DOHH2 (cell line): ENCODE measurements at regions not wholly inside any gene's neighbourhood (a gene's known extent, or its start where the extent isn't known, plus 50 kb on each side); places are given as distances from the start of the nearest gene placed in this dataset.

Source experiments
- CTCF ChIP-seq: fragments of 200-600 bp; sonication (generic); IDR thresholded peaks from one replicate; pipeline ENCODE4 v1.5.1; 2014; ENCODE audit warnings: antibody characterized with exemption, mild to moderate bottlenecking, low read depth, low read length; ENCODE audit not compliant: poor library complexity, severe bottlenecking
- EZH2phosphoT487 ChIP-seq: fragments of 200-600 bp; sonication (generic); IDR thresholded peaks from 2 replicates; pipeline ENCODE4 v1.6.1; 2017; ENCODE audit warnings: borderline replicate concordance, mild to moderate bottlenecking, antibody characterized with exemption, low read length, moderate library complexity, mixed read lengths

DNA sequence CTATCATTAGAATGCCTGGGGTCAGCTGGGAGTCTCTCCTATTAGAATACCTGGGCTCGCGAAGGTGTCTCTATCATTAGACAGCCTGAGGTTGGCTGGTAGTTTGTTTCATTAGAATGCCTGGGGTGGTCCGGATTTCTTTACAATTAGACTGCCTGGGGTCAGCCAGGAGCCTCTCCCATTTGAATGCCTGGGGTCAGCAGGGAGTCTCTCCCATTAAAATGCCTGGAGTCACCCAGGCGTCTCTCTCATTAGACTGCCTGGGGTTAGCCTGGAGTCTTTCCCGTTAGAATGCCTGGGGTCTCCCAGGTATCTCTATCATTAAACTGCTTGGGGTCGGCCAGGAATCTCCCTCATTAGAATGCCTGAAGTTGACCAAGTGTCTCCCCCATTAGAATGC lies 1458.3 kb downstream of the UQCRFS1 start:
- TF ChIP-seq CTCF = no peak
- no peak for TF ChIP-seq EZH2phosphoT487
